ENCODE measurements at regions not wholly inside any gene's neighbourhood (a gene's known extent, or its start where the extent isn't known, plus 50 kb on each side); places are given as distances from the start of the nearest gene placed in this dataset.

- Histone ChIP-seq H2BK20ac (ENCODE audit: low read depth, low read length, poor library complexity, severe bottlenecking) (no peak overlapping the region), H3K56ac (ENCODE audit: insufficient read length, low read depth, low read length) (no peak overlapping the region), H2AFZ (ENCODE audit: low read length) (no peak overlapping the region), H3K79me1 (ENCODE audit: insufficient read depth, low read depth, low read length, poor library complexity, severe bottlenecking) (no peaks in the 10 kb centered on the region), H3K23me2 (ENCODE audit: insufficient read length, low read depth, low read length, poor library complexity, severe bottlenecking) (no peaks in the 10 kb centered on the region), H2BK12ac (ENCODE audit: insufficient read length, low read depth, low read length) (no peak overlapping the region), H3K23ac (ENCODE audit: insufficient read length, low read depth, low read length) (no peak overlapping the region), H4K91ac (ENCODE audit: insufficient read length, low read depth, low read length) (no peak overlapping the region), H3K14ac (ENCODE audit: insufficient read depth, low read length) (no peak overlapping the region), H3K4ac (ENCODE audit: low read depth, low read length) (no peak overlapping the region), H3K4me1 (ENCODE audit: insufficient read depth, low read length) (no peaks in the 10 kb centered on the region), H4K8ac (replicated peaks; ENCODE audit: insufficient read length, low read depth, low read length) (no peak overlapping the region), H3K27me3 (ENCODE audit: insufficient read depth, low read length) (no peaks in the 10 kb centered on the region), H3K4me2 (ENCODE audit: insufficient read depth, insufficient read length, low read length) (no peak overlapping the region), H3K9ac (ENCODE audit: extremely low read depth, insufficient read length, low read length) (no peak overlapping the region), H3K27ac (ENCODE audit: insufficient read length, low read depth, low read length) (no peak overlapping the region), H2BK120ac (ENCODE audit: low read depth, low read length, poor library complexity, severe bottlenecking) (no peak overlapping the region), H2AK5ac (ENCODE audit: insufficient read length, low read length) (no peak overlapping the region), H3K79me2 (ENCODE audit: insufficient read depth, low read length) (no peaks in the 10 kb centered on the region), H2BK15ac (ENCODE audit: low read depth, low read length) (no peak overlapping the region), H4K20me1 (ENCODE audit: control insufficient read depth, insufficient read depth, insufficient read length) (no peaks in the 10 kb centered on the region), H4K5ac (ENCODE audit: insufficient read length, low read depth, low read length) (no peak overlapping the region), H3T11ph (ENCODE audit: low read length) (no peak overlapping the region), H2BK5ac (ENCODE audit: insufficient read length, low read length) (no peak overlapping the region), H3K18ac (ENCODE audit: insufficient read length, low read depth, low read length) (no peak overlapping the region), H3K9me3 (ENCODE audit: control insufficient read depth, low read depth, low read length) (no peaks in the 10 kb centered on the region)
- H3K9me3 Mint-ChIP-seq: no peaks in the 10 kb centered on the region
- DNase-seq: no peak
- WGBS (ENCODE audit: extremely low coverage, insufficient read length, low lambda C conversion rate): no CpG with 5 or more reads among the region's 2 CpGs
- no peaks in the 10 kb centered on the region for H3K36me3 Mint-ChIP-seq (ENCODE audit: insufficient read depth in 1 of 3, low read depth in 3 of 3)
- no peaks in the 10 kb centered on the region for H3K27me3 Mint-ChIP-seq (ENCODE audit: low read depth)
- no peak overlapping the region for H3K4me3 Mint-ChIP-seq
- H3K27ac Mint-ChIP-seq: no peak overlapping the region
- TF ChIP-seq CTCF (conservative IDR thresholded peaks at IDR 0.05): no peak
- H3K4me1 Mint-ChIP-seq: peaks cover 4 to 7% of the 10 kb centered on the region in 2 experiments; a peak in 3 of 4 replicates
Measured at GRCh38 chr4:116530048-116530447, 555.3 kb downstream of the TRAM1L1 start.
